HUES48 (cell line): ENCODE measurements at regions not wholly inside any gene's neighbourhood (a gene's known extent, or its start where the extent isn't known, plus 50 kb on each side); places are given as distances from the start of the nearest gene placed in this dataset.

Experiments
- H3K27ac ChIP-seq: one replicate; pipeline ENCODE4 v1.7.0; 2013; ENCODE audit warnings: low read depth, low read length, inconsistent platforms
- H3K27me3 ChIP-seq: 2 replicates; pipeline ENCODE4 v1.6.1; 2013; ENCODE audit warnings: mild to moderate bottlenecking, low read length; ENCODE audit not compliant: control insufficient read depth, insufficient read depth
- H3K36me3 ChIP-seq: 2 replicates; pipeline ENCODE4 v1.6.1; 2013; ENCODE audit warnings: low read length; ENCODE audit not compliant: control insufficient read depth, insufficient read depth
- H3K4me1 ChIP-seq: 2 replicates; pipeline ENCODE4 v1.6.1; 2013; ENCODE audit warnings: mild to moderate bottlenecking, low read length; ENCODE audit not compliant: control insufficient read depth, insufficient read depth
- H3K4me3 ChIP-seq: 2 replicates; pipeline ENCODE4 v1.5.1; 2013; ENCODE audit warnings: mild to moderate bottlenecking, low read depth, low read length
- H3K9ac ChIP-seq: 2 replicates; pipeline ENCODE4 v1.6.1; 2013; ENCODE audit warnings: mild to moderate bottlenecking, low read depth, low read length, moderate library complexity
- H3K9me3 ChIP-seq: 2 replicates; pipeline ENCODE4 v1.6.1; 2013; ENCODE audit warnings: low read length; ENCODE audit not compliant: control insufficient read depth, insufficient read depth

GRCh38 chr21:36544545-36544944 is 64.6 kb upstream of the CLDN14 start:
- Histone ChIP-seq H3K27ac (no peak overlapping the region), H3K9ac (no peak overlapping the region), H3K4me1 (peaks cover 9% of the 10 kb centered on the region), H3K36me3 (no peaks in the 10 kb centered on the region), H3K9me3 (no peaks in the 10 kb centered on the region), H3K27me3 (peaks cover 9% of the 10 kb centered on the region), H3K4me3 (no peak overlapping the region)

GRCh38 chr21:36545776-36546511 is 66.0 kb upstream of the CLDN14 start:
- H3K27ac ChIP-seq = no peak overlapping the region
- H3K9me3 ChIP-seq = no peaks in the 10 kb centered on the region
- H3K27me3 ChIP-seq = peaks cover 9% of the 10 kb centered on the region
- H3K4me1 ChIP-seq = peaks cover 17% of the 10 kb centered on the region
- no peaks in the 10 kb centered on the region for H3K36me3 ChIP-seq
- no peak overlapping the region for H3K9ac ChIP-seq
- no peak overlapping the region for H3K4me3 ChIP-seq

GRCh38 chr21:36547464-36547863 is 67.5 kb upstream of the CLDN14 start:
- no peaks in the 10 kb centered on the region for H3K36me3 ChIP-seq
- no peak overlapping the region for H3K4me3 ChIP-seq
- no peaks in the 10 kb centered on the region; the same call in none of the 2 replicates for H3K27me3 ChIP-seq
- H3K9me3 ChIP-seq = no peaks in the 10 kb centered on the region
- H3K9ac ChIP-seq = no peak overlapping the region
- H3K27ac ChIP-seq = no peak overlapping the region
- peaks cover 14% of the 10 kb centered on the region for H3K4me1 ChIP-seq

GRCh38 chr21:36548866-36549265 is 68.9 kb upstream of the CLDN14 start:
- H3K4me3 ChIP-seq = no peak overlapping the region
- H3K27ac ChIP-seq = no peak overlapping the region
- peaks cover 11% of the 10 kb centered on the region for H3K4me1 ChIP-seq
- no peaks in the 10 kb centered on the region for H3K36me3 ChIP-seq
- H3K27me3 ChIP-seq = no peaks in the 10 kb centered on the region; the same call in 1 of the 2 replicates
- H3K9me3 ChIP-seq = no peaks in the 10 kb centered on the region
- H3K9ac ChIP-seq = no peak overlapping the region

GRCh38 chr21:36549470-36549869 is 69.5 kb upstream of the CLDN14 start:
- no peak overlapping the region for H3K9ac ChIP-seq
- H3K9me3 ChIP-seq = no peaks in the 10 kb centered on the region
- peaks cover 11% of the 10 kb centered on the region for H3K4me1 ChIP-seq
- H3K36me3 ChIP-seq = no peaks in the 10 kb centered on the region
- no peaks in the 10 kb centered on the region; the same call in 1 of the 2 replicates for H3K27me3 ChIP-seq
- no peak overlapping the region for H3K27ac ChIP-seq
- no peak overlapping the region for H3K4me3 ChIP-seq

GRCh38 chr21:36550761-36551160 is 70.8 kb upstream of the CLDN14 start:
- no peak overlapping the region for H3K9ac ChIP-seq
- H3K4me3 ChIP-seq = no peak overlapping the region
- no peaks in the 10 kb centered on the region for H3K36me3 ChIP-seq
- H3K27ac ChIP-seq = no peak overlapping the region
- no peaks in the 10 kb centered on the region for H3K9me3 ChIP-seq
- H3K27me3 ChIP-seq = no peaks in the 10 kb centered on the region; the same call in 1 of the 2 replicates
- peaks cover 9% of the 10 kb centered on the region for H3K4me1 ChIP-seq

GRCh38 chr21:36551321-36551720 is 71.4 kb upstream of the CLDN14 start:
- Histone ChIP-seq H3K4me3 (no peak overlapping the region), H3K4me1 (peaks cover 9% of the 10 kb centered on the region), H3K27ac (no peak overlapping the region), H3K36me3 (no peaks in the 10 kb centered on the region), H3K9me3 (no peaks in the 10 kb centered on the region), H3K27me3 (no peaks in the 10 kb centered on the region; the same call in 1 of the 2 replicates), H3K9ac (no peak overlapping the region)

- Histone ChIP-seq H3K9ac (no peak overlapping the region), H3K4me3 (no peak overlapping the region), H3K36me3 (no peaks in the 10 kb centered on the region), H3K27ac (no peak overlapping the region), H3K4me1 (peaks cover 9% of the 10 kb centered on the region), H3K9me3 (no peaks in the 10 kb centered on the region), H3K27me3 (no peaks in the 10 kb centered on the region; the same call in 1 of the 2 replicates)
These were observed 72.0 kb upstream of the CLDN14 start for GRCh38 chr21:36551731-36552433.

- no peak overlapping the region for H3K4me3 ChIP-seq
- H3K27me3 ChIP-seq = no peaks in the 10 kb centered on the region; the same call in 1 of the 2 replicates
- no peak overlapping the region for H3K27ac ChIP-seq
- H3K9ac ChIP-seq = no peak overlapping the region
- H3K36me3 ChIP-seq = no peaks in the 10 kb centered on the region
- H3K9me3 ChIP-seq = no peaks in the 10 kb centered on the region
- H3K4me1 ChIP-seq = peaks cover 9% of the 10 kb centered on the region
These were observed 72.5 kb upstream of the CLDN14 start for GRCh38 chr21:36552434-36552785.

GRCh38 chr21:36553406-36553805 is 73.5 kb upstream of the CLDN14 start:
- H3K27ac ChIP-seq = no peak overlapping the region
- no peaks in the 10 kb centered on the region; the same call in 1 of the 2 replicates for H3K27me3 ChIP-seq
- no peak overlapping the region for H3K4me3 ChIP-seq
- no peaks in the 10 kb centered on the region for H3K9me3 ChIP-seq
- peaks cover 9% of the 10 kb centered on the region for H3K4me1 ChIP-seq
- H3K9ac ChIP-seq = no peak overlapping the region
- H3K36me3 ChIP-seq = no peaks in the 10 kb centered on the region

- Histone ChIP-seq H3K4me3 (no peak overlapping the region), H3K9me3 (no peaks in the 10 kb centered on the region), H3K27me3 (no peaks in the 10 kb centered on the region; the same call in 1 of the 2 replicates), H3K9ac (no peak overlapping the region), H3K27ac (no peak overlapping the region), H3K4me1 (peaks cover 8% of the 10 kb centered on the region), H3K36me3 (no peaks in the 10 kb centered on the region)
These were observed 74.7 kb upstream of the CLDN14 start for GRCh38 chr21:36554411-36555157.
